Central memory CD4-positive, alpha-beta T cell (primary cell): ENCODE measurements at regions not wholly inside any gene's neighbourhood (a gene's known extent, or its start where the extent isn't known, plus 50 kb on each side); places are given as distances from the start of the nearest gene placed in this dataset.

Experiments
- DNase-seq: peaks from one replicate; pipeline ENCODE4 v3.0.0; 2022

DNA sequence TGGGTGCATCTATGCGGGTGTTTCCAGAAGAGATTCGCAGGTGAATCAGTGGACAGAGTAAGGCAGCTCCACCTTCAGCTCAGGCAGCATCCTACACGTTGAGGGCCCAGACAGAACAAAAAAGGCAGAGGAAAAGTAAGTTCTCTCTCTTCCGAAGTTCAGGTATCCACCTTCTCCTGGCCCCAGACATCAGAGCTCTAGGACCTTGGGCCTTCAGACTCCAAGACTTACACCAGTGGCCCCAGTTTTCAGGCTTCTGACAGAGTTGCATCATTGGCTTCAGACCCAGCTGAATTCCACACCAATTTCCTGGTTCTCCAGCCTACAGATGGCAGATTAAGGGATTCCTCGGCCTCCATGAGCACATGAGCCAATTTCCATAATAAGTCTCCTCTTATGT is 102.2 kb upstream of the GPR26 start:
- DNase-seq = no peak

DNA sequence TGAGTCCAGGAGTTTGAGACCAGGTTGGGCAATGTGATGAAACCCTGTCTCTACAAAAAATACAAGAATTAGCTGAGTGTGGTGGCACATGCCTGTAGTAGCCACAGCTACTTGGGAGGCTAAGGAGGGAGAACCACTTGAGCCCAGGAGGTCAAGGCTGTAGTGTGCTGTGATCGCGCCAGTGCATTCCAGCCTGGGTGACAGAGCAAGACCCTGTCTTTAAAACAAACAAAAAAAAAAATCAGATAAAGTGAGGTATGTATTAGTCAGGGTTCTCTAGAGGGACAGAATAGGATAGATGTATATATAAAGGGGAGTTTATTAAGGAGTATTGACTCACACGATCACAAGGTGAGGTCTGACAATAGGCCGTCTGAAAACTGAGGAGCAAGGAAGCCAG is 101.5 kb upstream of the GPR26 start:
- no peak for DNase-seq

DNA sequence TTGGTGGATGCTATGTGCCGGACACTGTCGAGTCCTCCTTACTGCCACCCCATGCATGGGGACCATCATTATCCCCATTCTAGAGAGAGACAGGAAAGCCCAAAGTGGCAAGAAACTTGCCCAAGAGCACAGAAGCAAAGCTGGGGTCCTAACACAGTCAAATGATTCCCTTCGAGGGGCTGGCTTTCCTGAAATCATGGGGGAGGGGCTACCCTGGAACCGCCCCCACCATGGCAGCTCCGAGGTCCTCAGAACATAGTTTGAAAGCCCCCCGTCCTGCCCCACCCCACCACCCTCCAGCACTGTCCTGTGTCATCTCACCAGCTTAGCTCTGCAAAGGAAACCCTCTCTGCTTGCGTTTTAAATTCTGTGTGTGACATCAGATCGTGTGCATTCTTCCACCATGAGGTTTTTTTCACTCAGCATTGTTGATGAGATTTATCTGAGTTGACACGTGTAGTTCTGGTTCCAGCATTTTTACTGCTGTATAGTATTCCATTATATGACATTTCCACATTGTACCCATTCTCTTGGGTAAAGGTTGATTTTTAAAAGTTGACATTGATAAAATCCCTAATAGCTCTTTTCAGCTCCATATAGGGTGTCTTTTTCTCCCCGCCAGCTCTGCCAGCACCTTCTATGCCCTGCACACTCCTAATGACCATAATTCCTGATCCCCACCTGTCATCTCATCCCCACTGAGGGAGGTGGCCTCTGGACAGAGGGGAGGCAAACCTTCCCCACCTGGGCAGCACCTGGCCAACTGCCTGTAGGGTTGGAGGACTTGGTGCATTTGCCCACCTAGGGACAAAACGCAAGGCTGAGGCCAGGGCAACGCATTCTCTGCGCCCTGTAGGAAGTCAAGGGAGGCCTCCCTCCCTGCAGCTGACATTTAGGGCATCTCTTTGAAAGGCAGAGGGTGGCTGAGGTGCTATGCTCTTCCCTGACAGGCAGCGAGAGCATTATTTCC is 100.2 kb upstream of the GPR26 start:
- DNase-seq = no peak

DNA sequence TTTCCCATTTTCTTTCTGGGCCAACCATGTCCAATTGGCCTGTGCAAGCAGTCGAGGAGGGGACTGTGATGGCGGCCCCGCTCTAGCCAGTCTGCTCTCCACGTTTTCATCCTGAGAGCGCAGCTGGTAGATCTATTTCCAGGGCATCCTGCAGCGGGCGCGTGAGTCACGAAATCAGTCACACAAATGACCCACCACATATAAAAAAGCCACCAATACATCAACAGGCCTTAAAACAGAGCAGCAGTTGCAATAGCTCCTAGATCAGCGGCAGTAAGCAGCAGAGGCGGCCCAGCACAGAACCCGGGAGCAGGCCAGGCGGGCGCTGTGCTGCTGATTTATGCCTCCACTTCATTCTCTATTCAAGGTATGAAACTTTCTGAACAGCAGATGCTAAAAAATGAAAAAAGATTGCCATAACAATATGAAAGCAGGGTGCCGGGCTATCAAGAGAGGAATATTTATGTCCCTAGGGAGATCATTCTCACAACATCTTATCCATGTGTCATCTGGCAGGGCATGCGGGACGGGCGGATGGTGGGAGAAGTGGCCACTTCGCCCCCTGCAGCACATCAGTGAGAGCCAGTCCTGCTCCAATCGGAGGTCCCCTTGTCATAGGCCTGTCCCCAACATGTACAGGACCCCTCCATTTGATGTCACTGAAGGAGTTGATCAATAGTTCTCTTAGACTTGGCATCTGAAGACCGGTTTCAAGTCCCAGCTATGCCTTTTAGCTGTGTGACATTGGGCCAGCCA is 98.0 kb upstream of the GPR26 start:
- DNase-seq = no peak

DNA sequence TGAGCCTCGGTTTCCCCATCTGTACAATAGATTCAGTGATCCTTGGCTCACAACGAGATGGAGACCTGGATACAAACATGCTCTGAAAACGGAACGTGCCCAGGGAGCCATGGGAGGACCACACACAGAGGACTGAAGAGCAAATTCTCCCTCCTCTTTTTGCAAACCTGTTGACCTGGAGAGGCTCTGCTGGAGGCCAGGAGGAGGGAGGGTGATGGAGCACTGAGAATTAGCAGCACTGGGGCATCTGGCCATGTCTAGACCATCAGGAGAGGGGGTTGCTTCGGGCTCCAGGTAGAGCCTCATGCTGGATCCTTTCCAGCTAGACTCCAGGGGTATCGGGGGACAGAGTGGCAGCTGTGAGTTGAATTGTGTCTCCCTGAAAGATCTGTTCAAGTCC is 97.4 kb upstream of the GPR26 start:
- DNase-seq = no peak

DNA sequence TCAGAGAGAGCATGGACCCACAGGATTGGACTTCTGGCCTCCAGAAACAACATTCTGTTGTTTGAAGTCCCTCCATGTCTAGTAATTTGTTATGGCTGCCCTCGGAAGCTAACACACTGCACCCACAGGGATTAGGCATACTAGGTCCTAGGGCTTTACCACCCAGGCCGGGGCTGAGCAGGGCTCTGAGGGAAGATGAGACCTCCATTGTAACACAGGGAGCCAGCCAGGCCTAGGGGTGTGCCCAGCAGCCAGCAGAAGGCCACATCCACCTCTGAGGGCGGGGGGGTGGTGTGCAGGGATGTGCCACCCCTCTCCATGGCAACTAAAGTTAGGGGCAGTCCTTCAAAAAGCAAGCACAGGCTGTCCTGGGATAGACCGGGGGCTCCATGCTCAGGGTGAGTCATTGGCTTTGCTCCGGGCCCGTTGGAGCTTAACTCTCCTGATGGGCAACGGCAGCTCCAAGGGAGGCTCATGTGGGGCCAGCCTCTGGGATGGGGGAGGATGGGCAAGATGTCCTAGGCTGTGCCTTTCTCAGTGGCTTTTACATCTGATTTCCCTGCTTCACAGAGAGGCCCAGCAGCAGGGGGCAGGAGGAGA is 96.6 kb upstream of the GPR26 start:
- no peak for DNase-seq

DNA sequence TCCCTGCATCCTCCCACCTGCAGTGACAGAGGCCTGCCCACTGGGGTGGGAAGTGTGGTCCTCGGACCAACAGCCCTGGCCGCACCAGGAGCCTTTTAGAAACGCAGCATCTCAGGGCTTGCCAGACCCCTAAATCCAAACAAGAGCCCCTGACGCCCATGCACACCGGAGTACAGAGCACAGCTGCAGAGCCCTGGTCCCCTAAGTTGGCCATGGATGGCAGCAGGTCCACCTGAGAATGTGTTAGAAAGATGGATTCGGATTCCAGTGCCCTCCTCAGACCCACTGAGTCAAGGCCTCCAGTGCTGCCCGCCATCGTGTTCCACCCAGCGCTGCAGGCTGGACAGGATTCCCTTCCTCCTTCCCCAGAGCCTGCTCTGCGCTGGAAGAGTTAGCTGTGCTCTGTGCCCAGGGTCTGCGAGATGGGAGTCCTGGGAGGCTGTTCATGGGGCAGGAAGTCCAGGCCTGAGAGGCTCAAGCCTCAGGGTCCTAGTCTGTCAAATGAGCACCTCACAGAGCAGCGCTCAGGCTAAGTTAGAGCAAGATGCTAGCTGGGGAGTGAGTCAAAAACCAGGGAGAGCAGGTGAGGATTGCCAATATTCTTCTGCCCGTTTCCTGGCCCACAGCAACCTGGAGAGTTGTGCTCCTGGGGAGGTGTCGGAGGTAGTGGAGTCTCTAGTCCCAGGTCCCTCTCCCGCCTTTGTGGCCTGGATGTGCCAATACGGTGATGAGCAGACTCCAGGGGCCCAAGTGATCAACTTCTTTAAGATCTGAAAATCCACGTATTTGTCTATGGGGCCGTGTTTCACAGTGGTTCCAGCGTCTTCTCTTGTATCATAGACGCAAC is 95.9 kb upstream of the GPR26 start:
- DNase-seq = no peak

DNA sequence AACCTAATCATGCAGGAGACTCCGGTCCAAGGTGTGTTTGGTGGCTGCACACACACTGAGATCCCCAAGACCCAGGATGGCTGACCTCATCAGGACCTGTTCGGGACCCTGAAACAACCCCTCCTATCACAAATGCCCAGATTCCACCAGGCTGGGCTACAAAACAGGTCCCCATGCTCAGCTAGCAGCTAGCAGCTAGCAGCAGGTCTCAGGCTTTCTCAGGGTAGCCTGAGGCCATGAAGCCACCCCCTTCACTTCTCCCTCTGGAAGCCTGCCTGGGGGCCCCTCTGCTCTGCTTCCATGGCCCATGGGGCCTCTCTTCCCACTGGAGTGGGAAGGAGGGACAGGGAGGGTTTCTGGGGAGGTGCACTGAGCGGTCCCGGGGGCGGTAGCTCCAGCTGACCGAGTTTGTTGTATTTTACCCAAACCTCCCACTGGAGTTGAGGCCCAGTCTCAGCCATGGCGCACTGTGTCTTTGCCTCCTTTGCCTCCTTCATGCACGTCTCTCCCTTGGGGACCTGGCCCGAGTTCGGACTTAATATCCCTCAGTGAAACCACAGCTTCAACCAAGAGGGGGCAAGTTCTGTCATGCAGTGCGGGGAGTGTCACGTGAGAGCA is 95.1 kb upstream of the GPR26 start:
- no peak for DNase-seq

DNA sequence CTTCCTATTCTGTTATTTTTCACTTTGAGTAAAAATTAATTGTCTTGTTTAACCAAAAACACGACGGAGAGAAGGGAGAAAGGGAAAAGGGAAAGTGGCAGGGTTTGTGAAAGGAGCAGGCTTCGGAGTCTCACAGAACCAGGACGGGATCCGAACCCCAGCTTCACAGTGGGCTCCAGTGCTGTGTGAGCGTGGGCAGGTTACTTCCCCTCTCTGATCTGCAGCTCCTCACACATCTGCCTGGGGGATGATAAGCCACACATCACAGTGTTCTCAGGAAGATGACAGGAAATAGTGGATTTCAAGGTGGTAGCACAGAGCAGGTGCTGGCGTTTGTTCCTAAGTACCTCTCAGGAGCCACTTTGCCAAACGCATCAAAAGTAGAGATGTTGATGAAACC is 94.2 kb upstream of the GPR26 start:
- no peak for DNase-seq

DNA sequence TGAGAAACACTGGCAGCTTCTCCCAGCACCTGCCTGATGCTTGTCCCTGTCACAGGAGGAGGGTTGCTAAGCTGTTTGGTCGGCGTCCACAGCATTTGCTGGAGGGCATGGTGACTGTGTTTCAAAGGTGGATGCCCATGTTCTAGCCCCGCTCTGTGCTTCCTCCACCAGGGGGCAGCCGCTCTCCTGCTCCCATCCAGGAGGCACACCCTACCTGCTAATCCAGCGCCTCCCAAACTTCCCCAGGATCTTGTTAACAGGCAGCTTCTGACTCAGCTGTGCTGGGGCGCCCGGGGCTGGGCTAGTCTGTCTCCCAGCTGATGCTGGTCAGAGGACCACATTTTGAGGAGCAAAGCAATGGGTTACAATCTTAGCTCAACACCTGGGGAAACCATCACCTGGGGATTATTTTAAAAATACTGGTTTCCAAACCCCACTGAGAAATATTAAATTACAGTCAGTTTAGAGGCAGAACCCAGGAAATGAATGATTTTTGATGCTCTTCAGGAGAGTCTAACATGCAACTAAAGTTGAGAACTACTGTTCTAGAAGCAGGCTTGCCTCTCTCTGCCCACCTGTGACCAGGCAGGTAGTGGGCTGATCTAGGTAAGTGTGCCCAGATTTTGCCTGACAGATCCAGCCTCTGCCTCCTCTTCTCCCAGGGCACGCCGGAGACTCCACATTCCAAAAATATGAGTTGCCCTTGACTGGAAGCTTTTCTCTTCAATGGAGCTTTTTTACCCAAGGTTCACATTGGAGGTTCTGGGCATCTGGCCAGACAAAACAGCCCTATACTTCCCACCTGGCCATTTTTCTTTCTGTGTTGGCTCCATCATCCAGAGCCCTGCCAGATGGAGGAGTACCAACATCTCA is 92.7 kb upstream of the GPR26 start:
- no peak for DNase-seq

DNA sequence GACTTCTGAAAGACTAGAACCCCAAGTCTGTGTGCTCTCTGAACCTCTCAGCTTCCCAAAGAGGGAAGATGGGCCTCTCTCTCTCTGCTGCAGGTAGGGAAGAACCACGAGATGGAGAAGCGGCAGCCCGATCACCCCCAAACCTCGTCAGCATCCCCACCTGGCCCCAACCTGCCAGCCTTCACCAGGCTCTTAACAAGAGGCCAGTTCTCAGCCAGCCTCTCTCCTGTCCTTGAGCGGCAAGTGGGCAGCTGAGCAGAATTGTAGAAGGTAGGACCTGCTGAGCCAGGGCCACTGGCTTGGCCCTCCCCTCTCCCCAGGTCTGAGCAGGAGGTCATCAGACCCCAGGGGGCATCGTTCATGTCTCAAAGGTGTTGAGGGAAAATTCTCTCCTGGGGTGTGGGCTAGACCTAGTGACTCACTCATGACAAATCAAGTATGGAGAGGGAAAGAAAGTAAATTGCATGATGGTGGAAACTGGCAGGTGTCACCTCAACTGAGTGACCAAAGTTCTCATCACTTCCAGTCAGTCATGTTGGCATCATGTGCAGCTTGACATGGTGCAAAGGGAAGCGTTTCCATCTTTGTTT is 92.0 kb upstream of the GPR26 start:
- no peak for DNase-seq

DNA sequence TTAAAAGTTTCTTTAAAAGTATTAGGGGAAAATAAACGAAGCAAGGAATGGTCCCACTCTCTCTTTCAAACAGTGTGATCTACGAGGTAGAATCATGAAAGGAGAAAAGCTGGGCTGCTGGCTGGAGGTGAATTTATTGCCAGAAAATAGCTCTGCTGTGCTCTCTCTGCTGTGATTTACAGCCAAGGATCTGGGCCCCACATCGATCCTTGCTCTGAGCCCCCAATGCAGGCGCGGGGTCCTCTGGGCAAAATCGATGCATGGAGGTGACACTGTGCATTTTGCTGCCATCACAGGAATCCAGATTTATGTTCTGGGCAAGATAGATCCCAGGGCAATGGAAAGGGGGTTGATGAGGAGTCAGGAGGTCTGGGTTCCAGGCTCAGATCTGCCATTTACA is 91.0 kb upstream of the GPR26 start:
- DNase-seq = no peak

DNA sequence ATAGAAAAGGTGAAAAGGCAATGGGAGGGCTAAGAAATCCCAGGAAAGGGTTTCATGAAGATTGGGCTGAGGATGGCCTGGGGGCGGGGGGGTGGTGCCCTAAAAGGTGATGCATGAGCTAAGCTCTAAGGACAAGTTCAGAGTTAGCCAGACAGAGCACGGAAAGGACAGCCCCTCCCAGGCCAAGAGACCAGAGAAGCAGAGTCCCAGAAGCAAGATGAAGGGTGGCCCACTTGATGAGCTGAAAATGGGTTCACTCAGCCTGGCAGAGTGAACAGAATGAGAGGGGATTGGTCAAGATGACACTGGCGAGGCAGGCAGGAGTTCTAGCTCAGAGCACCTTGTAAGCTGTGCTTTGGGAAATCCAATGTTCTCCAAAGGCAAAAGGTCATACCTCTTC is 89.4 kb upstream of the GPR26 start:
- DNase-seq = no peak

DNA sequence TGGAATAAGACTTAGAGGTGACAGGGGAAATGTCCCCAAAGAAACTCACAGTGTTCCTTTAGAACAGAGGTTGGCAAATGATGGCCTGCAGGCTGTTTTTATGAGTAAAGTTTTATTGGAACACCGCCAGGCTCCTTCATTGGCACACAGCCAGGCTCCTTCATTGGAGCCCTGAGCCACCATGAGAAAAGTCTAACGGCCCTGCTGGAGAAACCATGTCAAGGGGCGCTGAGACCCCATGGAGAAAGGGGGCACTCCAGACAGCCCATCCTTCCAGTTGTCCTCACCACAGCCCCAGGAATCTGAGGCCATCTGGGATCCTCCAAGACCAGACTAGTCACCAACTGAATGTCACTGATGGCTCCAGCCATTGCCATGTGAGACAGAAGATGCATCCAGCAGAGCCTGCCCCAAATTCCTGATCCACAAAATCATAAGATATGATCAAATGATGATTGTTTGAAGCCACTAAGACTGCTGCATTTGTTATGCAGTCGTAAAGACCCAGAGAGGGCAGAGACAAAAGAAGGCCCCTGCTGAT is 88.2 kb upstream of the GPR26 start:
- DNase-seq = no peak

DNA sequence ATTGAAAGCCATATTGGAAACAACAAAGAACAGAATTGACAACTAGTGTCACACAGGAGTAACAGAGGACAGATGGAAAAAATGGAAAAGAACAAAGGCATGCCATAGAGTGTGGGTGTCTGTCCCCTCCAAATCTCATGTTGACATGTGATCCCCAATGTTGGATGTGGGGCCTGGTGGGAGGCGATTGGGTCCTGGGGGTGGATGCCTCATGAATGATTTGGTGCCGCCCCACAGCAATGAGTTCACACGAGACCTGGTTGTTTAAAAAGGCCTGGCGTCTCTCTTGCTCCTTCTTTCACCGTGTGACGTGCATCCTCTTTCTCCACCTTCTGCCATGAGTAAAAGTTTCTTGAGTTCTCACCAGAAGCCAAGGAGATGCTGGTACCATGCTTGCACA is 87.4 kb upstream of the GPR26 start:
- DNase-seq = no peak

DNA sequence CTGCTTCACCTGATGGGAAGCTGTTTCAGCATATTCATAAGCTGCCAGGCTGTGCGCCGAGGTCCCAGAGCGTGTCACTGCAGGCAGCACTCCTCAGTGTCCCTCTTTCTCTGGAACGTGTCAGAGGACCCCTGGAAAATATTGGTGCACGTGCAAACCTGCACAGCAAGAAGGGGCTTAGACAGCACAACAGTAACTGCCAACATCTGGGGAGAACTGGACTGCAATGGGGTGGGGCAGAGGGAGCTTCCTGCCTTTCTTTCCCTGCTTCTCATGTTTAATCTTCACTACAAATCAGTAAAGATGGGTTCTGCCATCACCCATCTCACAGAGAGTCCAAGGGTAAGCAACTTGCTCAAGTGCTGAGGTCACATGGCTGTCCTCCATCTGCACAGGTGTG is 86.5 kb upstream of the GPR26 start:
- DNase-seq = no peak

DNA sequence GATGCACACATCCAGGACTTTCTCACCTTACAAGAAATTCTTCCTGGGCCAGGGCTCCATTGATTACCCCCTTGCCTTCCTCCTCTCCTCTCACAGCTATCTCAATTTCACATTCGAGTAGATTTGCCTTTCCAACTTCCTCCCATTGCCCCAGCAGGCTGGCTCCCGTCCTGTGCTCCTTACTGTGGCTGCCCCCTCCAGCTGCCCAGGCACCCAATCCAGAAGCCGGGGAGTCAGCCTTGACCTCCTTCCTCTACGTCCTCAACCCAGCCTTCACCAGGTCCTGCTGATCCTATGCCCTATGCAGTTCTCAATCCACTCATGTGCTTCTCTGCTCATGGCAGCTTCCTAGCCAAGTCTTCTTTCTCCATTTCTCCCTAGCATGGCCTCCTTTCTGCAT is 85.7 kb upstream of the GPR26 start:
- no peak for DNase-seq

DNA sequence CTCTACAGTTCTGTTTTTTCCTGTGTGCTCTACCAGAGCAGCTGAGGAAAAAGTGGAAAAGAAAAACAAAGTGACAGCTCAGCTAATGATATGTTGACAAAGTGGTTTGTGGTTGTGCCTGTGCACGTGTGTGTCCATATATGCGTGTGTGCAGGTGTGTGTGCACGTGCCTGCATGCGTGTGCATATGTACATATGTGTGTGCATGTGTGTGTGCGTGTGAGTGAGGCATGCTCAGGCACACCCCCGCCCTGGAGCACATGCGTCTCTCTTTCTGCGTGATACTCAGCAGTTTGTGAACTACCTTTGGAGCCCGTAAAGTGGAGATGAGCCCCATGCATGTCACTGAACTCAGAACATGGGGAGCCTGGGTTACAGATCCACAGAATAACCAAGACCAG is 84.5 kb upstream of the GPR26 start:
- no peak for DNase-seq

DNA sequence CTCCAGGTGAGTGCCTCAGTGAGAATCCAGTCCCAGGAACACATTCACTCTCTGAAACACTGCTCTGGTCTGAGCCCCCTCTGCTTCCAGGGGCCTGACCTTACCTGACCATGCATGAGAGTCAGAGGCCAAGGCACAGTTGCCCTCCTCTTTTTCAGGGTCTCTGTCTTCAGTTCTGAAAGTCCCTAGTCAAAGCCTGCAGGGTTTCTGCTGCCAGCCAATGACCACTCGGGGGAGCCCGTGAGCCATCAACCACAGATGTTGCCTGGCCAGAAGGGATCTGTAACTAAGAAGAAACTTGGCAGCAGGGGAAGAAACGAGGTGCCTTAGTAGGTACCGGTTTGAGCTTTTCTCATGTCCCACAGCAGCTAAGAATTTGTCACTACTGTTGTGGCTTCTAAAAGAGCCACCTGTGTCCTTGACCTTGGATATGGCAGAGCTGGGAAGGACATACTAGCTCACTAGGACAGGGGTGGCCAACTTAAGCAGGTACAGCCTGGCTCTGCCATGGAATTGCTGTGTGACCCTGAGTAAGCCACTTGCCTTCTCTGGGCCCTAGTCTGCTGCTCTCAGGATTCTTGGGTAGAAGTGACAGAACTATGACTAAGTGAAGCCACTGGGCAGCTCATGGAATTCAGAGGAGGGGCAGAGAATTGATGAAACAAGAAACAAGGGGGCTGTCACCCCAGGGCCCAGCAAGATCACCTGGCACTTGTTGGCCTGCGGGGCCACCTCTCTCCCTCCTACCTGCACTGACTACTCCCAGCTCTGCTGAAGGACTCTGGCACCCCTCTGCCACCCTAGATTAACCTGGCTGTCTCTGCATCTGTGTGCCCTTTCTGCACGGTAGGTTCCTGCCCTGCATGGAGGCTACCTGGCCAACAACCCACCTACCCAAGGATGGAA is 83.8 kb upstream of the GPR26 start:
- peak; percentile 16 for DNase-seq
